ENCODE measurements at regions not wholly inside any gene's neighbourhood (a gene's known extent, or its start where the extent isn't known, plus 50 kb on each side); places are given as distances from the start of the nearest gene placed in this dataset.

- Histone ChIP-seq H2AK9ac (replicated peaks; ENCODE audit: low read depth, low read length, poor library complexity) (no peak overlapping the region), H2AFZ (replicated peaks; ENCODE audit: low read length, poor library complexity) (no peak overlapping the region), H3K4me3 (ENCODE audit: insufficient read depth, low read depth, low read length) (no peak overlapping the region), H3K9ac (ENCODE audit: low read depth, low read length) (no peak overlapping the region), H3K27ac (ENCODE audit: insufficient read depth, low read length) (no peak overlapping the region), H3K4me2 (ENCODE audit: low read depth, low read length) (no peak overlapping the region), H3K23ac (ENCODE audit: low read depth, low read length) (no peak overlapping the region), H3K4me1 (ENCODE audit: control insufficient read depth, insufficient read depth, low read length) (peaks cover 3% of the 10 kb centered on the region; the same call in 1 of the 2 replicates), H3K9me1 (ENCODE audit: insufficient read depth, low read length) (no peaks in the 10 kb centered on the region; the same call in 1 of the 2 replicates), H4K20me1 (ENCODE audit: insufficient read depth, low read length) (no peaks in the 10 kb centered on the region), H3K27me3 (ENCODE audit: control insufficient read depth, insufficient read depth, low read length) (no peaks in the 10 kb centered on the region), H3K4ac (ENCODE audit: low read depth, low read length) (peak overlapping the region; percentile 20; the same call in 1 of the 2 replicates), H3K36me3 (ENCODE audit: control insufficient read depth, insufficient read depth, low read length) (no peaks in the 10 kb centered on the region), H3K9me3 (ENCODE audit: control insufficient read depth, insufficient read depth, low read length) (peaks cover 3% of the 10 kb centered on the region; the same call in 1 of the 2 replicates), H2BK20ac (ENCODE audit: low read depth, low read length) (no peak overlapping the region; the same call in 1 of the 2 replicates), H2BK5ac (ENCODE audit: low read depth, low read length, poor library complexity, severe bottlenecking) (no peak overlapping the region), H2AK5ac (ENCODE audit: low read depth, low read length) (0 out of 2 replicates have a peak overlapping the region, but pooled peaks have one; percentile 27), H4K91ac (ENCODE audit: insufficient read depth, low read depth, low read length) (no peak overlapping the region), H3K56ac (ENCODE audit: extremely low read depth, insufficient read depth, low read length) (no peak overlapping the region), H2BK120ac (ENCODE audit: low read depth, low read length) (peak overlapping the region; percentile 76), H3K79me1 (ENCODE audit: low read depth in 1 of 2, low read length in 2 of 2) (no peaks in the 10 kb centered on the region), H3K18ac (ENCODE audit: low read depth, low read length) (no peak overlapping the region), H2BK15ac (ENCODE audit: low read depth, low read length) (peak overlapping the region; percentile 52; the same call in 1 of the 3 replicates), H3K14ac (replicated peaks; ENCODE audit: low read depth, low read length) (peak overlapping the region; percentile 59; the same call in 1 of the 2 replicates), H4K8ac (ENCODE audit: low read depth in 2 of 2, low read length in 2 of 2) (peak overlapping the region in 1 of 2 experiments; percentile 57; a peak in 1 of 4 replicates), H4K5ac (ENCODE audit: low read depth, low read length) (no peak overlapping the region)
- TF ChIP-seq RCOR1 (IDR thresholded peaks at IDR 0.05; ENCODE audit: insufficient replicate concordance, low read length) = no peak
- TF ChIP-seq CHD1 (IDR thresholded peaks at IDR 0.05; ENCODE audit: low read depth, low read length) = no peak
- TF ChIP-seq BHLHE40 (IDR thresholded peaks at IDR 0.05; ENCODE audit: low read depth, low read length) = no peak
- in situ Hi-C loops (cut with MboI; ENCODE audit: low sequenced_read_pairs) = no loop called here
- intact Hi-C loops (cut with micrococcal nuclease) = no loop called here
- 80% methylated on average over 1 of the region's 7 CpGs; no CpG with 5 or more reads in 1 of the 2 experiments for WGBS, 2 experiments (ENCODE audit: extremely low coverage in 2 of 2, insufficient read length in 1 of 2)
- DNase-seq = no peak
- POLR2A ChIA-PET (ENCODE audit: unreplicated experiment) = no interaction called here
- ATAC-seq (ENCODE audit: low read depth) = no peak
- BruUV-seq (replicated peaks) = no TSS peak
- CTCF ChIA-PET = interaction anchor here (0.8 kb wide), 1 partner anchor 53 kb away, joined by 3 read pairs; no protein-coding TSS in a partner anchor
- dilution Hi-C loops (cut with HindIII; ENCODE audit: low sequenced_read_pairs, unreplicated experiment) = no loop called here
Measured at GRCh38 chr3:43170553-43170952, 64.7 kb upstream of the POMGNT2 start.

All from IMR-90 (cell line).